ENCODE measurements at regions not wholly inside any gene's neighbourhood (a gene's known extent, or its start where the extent isn't known, plus 50 kb on each side); places are given as distances from the start of the nearest gene placed in this dataset.
"Not testable (repeated sequence)": the region's sequence is repeated elsewhere in the genome, so short reads cannot be mapped to it uniquely, and the experiment has no call there.

DNA sequence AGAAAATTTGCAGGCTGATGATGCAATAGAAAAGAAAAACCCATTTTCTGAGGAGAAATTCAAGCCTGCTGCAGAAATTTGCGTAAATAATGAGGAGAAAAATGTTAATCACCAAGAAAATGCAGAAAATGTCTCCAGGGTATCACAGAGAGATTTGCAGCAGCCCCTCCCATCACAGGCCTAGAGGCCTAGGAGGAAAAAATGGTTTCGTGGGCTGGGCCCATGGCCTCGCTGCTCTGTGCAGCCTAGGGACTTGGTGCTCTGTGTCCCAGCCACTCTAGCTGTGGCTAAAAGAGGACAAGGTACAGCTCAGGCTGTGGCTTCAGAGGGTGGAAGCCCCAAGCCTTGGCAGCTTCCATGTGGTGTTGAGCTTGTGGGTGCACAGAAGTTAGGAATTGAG lies 374.8 kb upstream of the BOD1L1 start:
- TF ChIP-seq, protein P1, sequence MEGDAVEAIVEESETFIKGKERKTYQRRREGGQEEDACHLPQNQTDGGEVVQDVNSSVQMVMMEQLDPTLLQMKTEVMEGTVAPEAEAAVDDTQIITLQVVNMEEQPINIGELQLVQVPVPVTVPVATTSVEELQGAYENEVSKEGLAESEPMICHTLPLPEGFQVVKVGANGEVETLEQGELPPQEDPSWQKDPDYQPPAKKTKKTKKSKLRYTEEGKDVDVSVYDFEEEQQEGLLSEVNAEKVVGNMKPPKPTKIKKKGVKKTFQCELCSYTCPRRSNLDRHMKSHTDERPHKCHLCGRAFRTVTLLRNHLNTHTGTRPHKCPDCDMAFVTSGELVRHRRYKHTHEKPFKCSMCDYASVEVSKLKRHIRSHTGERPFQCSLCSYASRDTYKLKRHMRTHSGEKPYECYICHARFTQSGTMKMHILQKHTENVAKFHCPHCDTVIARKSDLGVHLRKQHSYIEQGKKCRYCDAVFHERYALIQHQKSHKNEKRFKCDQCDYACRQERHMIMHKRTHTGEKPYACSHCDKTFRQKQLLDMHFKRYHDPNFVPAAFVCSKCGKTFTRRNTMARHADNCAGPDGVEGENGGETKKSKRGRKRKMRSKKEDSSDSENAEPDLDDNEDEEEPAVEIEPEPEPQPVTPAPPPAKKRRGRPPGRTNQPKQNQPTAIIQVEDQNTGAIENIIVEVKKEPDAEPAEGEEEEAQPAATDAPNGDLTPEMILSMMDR (IDR thresholded peaks at IDR 0.05 in 4 of 5, conservative IDR thresholded peaks at IDR 0.05 in 1 of 5): not testable (repeated sequence)
- not testable (repeated sequence) for TF ChIP-seq POLR2A (IDR thresholded peaks at IDR 0.05)

All from gastrocnemius medialis (tissue), 4 donors.